ENCODE measurements at regions not wholly inside any gene's neighbourhood (a gene's known extent, or its start where the extent isn't known, plus 50 kb on each side); places are given as distances from the start of the nearest gene placed in this dataset.

GRCh38 chr5:97560599-97560993, 377.5 kb upstream of the RIOK2 start:
- TF ChIP-seq CTCF (IDR thresholded peaks at IDR 0.05; ENCODE audit: insufficient read depth in 1 of 2, low read depth in 1 of 2, low read length in 1 of 2, severe bottlenecking in 1 of 2, unreplicated experiment in 1 of 2), result no peak
- Mint-ChIP-seq H3K36me3 (ENCODE audit: insufficient read depth, unreplicated experiment) (no peaks in the 10 kb centered on the region), H3K9me3 (ENCODE audit: unreplicated experiment) (no peaks in the 10 kb centered on the region), H3K27me3 (ENCODE audit: insufficient read depth, unreplicated experiment) (no peaks in the 10 kb centered on the region), H3K4me1 (ENCODE audit: low read depth, unreplicated experiment) (no peaks in the 10 kb centered on the region), H3K27ac (ENCODE audit: unreplicated experiment) (no peak overlapping the region), H3K4me3 (ENCODE audit: unreplicated experiment) (no peak overlapping the region)
- DNase-seq, result no peak
- Histone ChIP-seq H3K4me3 (ENCODE audit: low read depth, low read length) (no peak overlapping the region), H3K27me3 (replicated peaks; ENCODE audit: control insufficient read depth, insufficient read depth, low read length) (no peaks in the 10 kb centered on the region), H3K4me1 (no peaks in the 10 kb centered on the region), H3K9me3 (no peaks in the 10 kb centered on the region), H3K36me3 (ENCODE audit: control insufficient read depth, insufficient read depth, low read length) (no peaks in the 10 kb centered on the region)
- intact Hi-C loops (cut with micrococcal nuclease; ENCODE audit: unreplicated experiment), result no loop called here
- ChIA-PET CTCF (no interaction called here), POLR2A (no interaction called here)
- BruUV-seq (replicated peaks), result no TSS peak

GRCh38 chr5:97563050-97563657, 380.1 kb upstream of the RIOK2 start:
- Mint-ChIP-seq H3K27ac (ENCODE audit: unreplicated experiment) (no peak overlapping the region), H3K36me3 (ENCODE audit: insufficient read depth, unreplicated experiment) (no peaks in the 10 kb centered on the region), H3K27me3 (ENCODE audit: insufficient read depth, unreplicated experiment) (no peaks in the 10 kb centered on the region), H3K4me1 (ENCODE audit: low read depth, unreplicated experiment) (no peaks in the 10 kb centered on the region), H3K4me3 (ENCODE audit: unreplicated experiment) (no peak overlapping the region), H3K9me3 (ENCODE audit: unreplicated experiment) (no peaks in the 10 kb centered on the region)
- intact Hi-C loops (cut with micrococcal nuclease; ENCODE audit: unreplicated experiment), result no loop called here
- Histone ChIP-seq H3K4me1 (no peaks in the 10 kb centered on the region), H3K27me3 (replicated peaks; ENCODE audit: control insufficient read depth, insufficient read depth, low read length) (no peaks in the 10 kb centered on the region), H3K36me3 (ENCODE audit: control insufficient read depth, insufficient read depth, low read length) (no peaks in the 10 kb centered on the region), H3K9me3 (no peaks in the 10 kb centered on the region), H3K4me3 (ENCODE audit: low read depth, low read length) (no peak overlapping the region)
- TF ChIP-seq CTCF (IDR thresholded peaks at IDR 0.05; ENCODE audit: insufficient read depth in 1 of 2, low read depth in 1 of 2, low read length in 1 of 2, severe bottlenecking in 1 of 2, unreplicated experiment in 1 of 2), result no peak
- ChIA-PET CTCF (no interaction called here), POLR2A (no interaction called here)
- BruUV-seq (replicated peaks), result no TSS peak
- no peak for DNase-seq

- Mint-ChIP-seq H3K4me1 (ENCODE audit: low read depth, unreplicated experiment) (no peaks in the 10 kb centered on the region), H3K9me3 (ENCODE audit: unreplicated experiment) (peaks cover 17% of the 10 kb centered on the region), H3K27ac (ENCODE audit: unreplicated experiment) (no peak overlapping the region), H3K4me3 (ENCODE audit: unreplicated experiment) (no peak overlapping the region), H3K27me3 (ENCODE audit: insufficient read depth, unreplicated experiment) (no peaks in the 10 kb centered on the region), H3K36me3 (ENCODE audit: insufficient read depth, unreplicated experiment) (no peaks in the 10 kb centered on the region)
- Histone ChIP-seq H3K4me3 (ENCODE audit: low read depth, low read length) (no peak overlapping the region), H3K9me3 (0 out of 2 replicates have a peak, but pooled peaks cover 2% of the 10 kb centered on the region), H3K27me3 (replicated peaks; ENCODE audit: control insufficient read depth, insufficient read depth, low read length) (no peaks in the 10 kb centered on the region), H3K36me3 (ENCODE audit: control insufficient read depth, insufficient read depth, low read length) (no peaks in the 10 kb centered on the region), H3K4me1 (no peaks in the 10 kb centered on the region)
- ChIA-PET CTCF (no interaction called here), POLR2A (no interaction called here)
- intact Hi-C loops (cut with micrococcal nuclease; ENCODE audit: unreplicated experiment), result no loop called here
- DNase-seq, result no peak
- BruUV-seq (replicated peaks), result no TSS peak
- no peak for TF ChIP-seq CTCF (IDR thresholded peaks at IDR 0.05; ENCODE audit: insufficient read depth in 1 of 2, low read depth in 1 of 2, low read length in 1 of 2, severe bottlenecking in 1 of 2, unreplicated experiment in 1 of 2)
Observed at GRCh38 chr5:97568382-97568781, 385.3 kb upstream of the RIOK2 start.
